ENCODE measurements at regions not wholly inside any gene's neighbourhood (a gene's known extent, or its start where the extent isn't known, plus 50 kb on each side); places are given as distances from the start of the nearest gene placed in this dataset.

GRCh38 chr4:136873555-136873954 is 658.7 kb downstream of the PCDH18 start:
- no peak overlapping the region for H3K4me2 ChIP-seq (ENCODE audit: extremely low read depth, insufficient read depth, low read length)
- no peaks in the 10 kb centered on the region for H3K4me1 ChIP-seq (ENCODE audit: control insufficient read depth, extremely low read depth, insufficient read depth, low read length)
- no peaks in the 10 kb centered on the region for H3K79me2 ChIP-seq (ENCODE audit: control insufficient read depth, insufficient read depth, low read length)
- no peak for DNase-seq (ENCODE audit: low read depth in 2 of 2)
- TF ChIP-seq EZH2 (IDR thresholded peaks at IDR 0.05; ENCODE audit: low read length, missing control alignments) = no peak
- no peak for TF ChIP-seq CTCF (conservative IDR thresholded peaks at IDR 0.05 in 1 of 2, IDR thresholded peaks at IDR 0.05 in 1 of 2; ENCODE audit: low read depth in 1 of 2, low read length in 2 of 2)
- H4K20me1 ChIP-seq (ENCODE audit: control insufficient read depth, extremely low read depth, insufficient read depth, low read length) = no peaks in the 10 kb centered on the region
- H3K9ac ChIP-seq (ENCODE audit: insufficient read depth, low read length) = no peak overlapping the region
- no peaks in the 10 kb centered on the region for H3K9me3 ChIP-seq (ENCODE audit: control insufficient read depth, insufficient read depth, low read depth, low read length)
- no peak overlapping the region for H2AFZ ChIP-seq (ENCODE audit: low read length)
- H3K4me3 ChIP-seq (replicated peaks in 1 of 4; ENCODE audit: control extremely low read depth in 1 of 4, insufficient read depth in 1 of 4, low read depth in 3 of 4, low read length in 4 of 4) = no peak overlapping the region
- H3K27me3 ChIP-seq (ENCODE audit: control insufficient read depth, insufficient read depth, low read length) = no peaks in the 10 kb centered on the region
- H3K36me3 ChIP-seq (ENCODE audit: control insufficient read depth, insufficient read depth, low read length) = no peaks in the 10 kb centered on the region
- no peak overlapping the region for H3K27ac ChIP-seq (ENCODE audit: insufficient read depth, low read length)

GRCh38 chr4:136867465-136867864 is 664.8 kb downstream of the PCDH18 start:
- no peaks in the 10 kb centered on the region for H3K4me1 ChIP-seq (ENCODE audit: control insufficient read depth, extremely low read depth, insufficient read depth, low read length)
- no peak overlapping the region for H3K4me2 ChIP-seq (ENCODE audit: extremely low read depth, insufficient read depth, low read length)
- no peaks in the 10 kb centered on the region for H3K27me3 ChIP-seq (ENCODE audit: control insufficient read depth, insufficient read depth, low read length)
- H3K27ac ChIP-seq (ENCODE audit: insufficient read depth, low read length) = no peak overlapping the region
- H3K79me2 ChIP-seq (ENCODE audit: control insufficient read depth, insufficient read depth, low read length) = no peaks in the 10 kb centered on the region
- H3K36me3 ChIP-seq (ENCODE audit: control insufficient read depth, insufficient read depth, low read length) = no peaks in the 10 kb centered on the region
- no peaks in the 10 kb centered on the region for H4K20me1 ChIP-seq (ENCODE audit: control insufficient read depth, extremely low read depth, insufficient read depth, low read length)
- no peaks in the 10 kb centered on the region for H3K9me3 ChIP-seq (ENCODE audit: control insufficient read depth, insufficient read depth, low read depth, low read length)
- no peak for TF ChIP-seq CTCF (conservative IDR thresholded peaks at IDR 0.05 in 1 of 2, IDR thresholded peaks at IDR 0.05 in 1 of 2; ENCODE audit: low read depth in 1 of 2, low read length in 2 of 2)
- TF ChIP-seq EZH2 (IDR thresholded peaks at IDR 0.05; ENCODE audit: low read length, missing control alignments) = no peak
- no peak overlapping the region for H2AFZ ChIP-seq (ENCODE audit: low read length)
- no peak for DNase-seq (ENCODE audit: low read depth in 2 of 2)
- H3K4me3 ChIP-seq (replicated peaks in 1 of 4; ENCODE audit: control extremely low read depth in 1 of 4, insufficient read depth in 1 of 4, low read depth in 3 of 4, low read length in 4 of 4) = no peak overlapping the region
- no peak overlapping the region for H3K9ac ChIP-seq (ENCODE audit: insufficient read depth, low read length)

GRCh38 chr4:136865526-136865925 is 666.8 kb downstream of the PCDH18 start:
- no peaks in the 10 kb centered on the region for H4K20me1 ChIP-seq (ENCODE audit: control insufficient read depth, extremely low read depth, insufficient read depth, low read length)
- no peak overlapping the region for H3K4me2 ChIP-seq (ENCODE audit: extremely low read depth, insufficient read depth, low read length)
- TF ChIP-seq EZH2 (IDR thresholded peaks at IDR 0.05; ENCODE audit: low read length, missing control alignments) = no peak
- no peak for TF ChIP-seq CTCF (conservative IDR thresholded peaks at IDR 0.05 in 1 of 2, IDR thresholded peaks at IDR 0.05 in 1 of 2; ENCODE audit: low read depth in 1 of 2, low read length in 2 of 2)
- no peak overlapping the region for H3K27ac ChIP-seq (ENCODE audit: insufficient read depth, low read length)
- peak in 1 of 2 donors; percentile 8 for DNase-seq (ENCODE audit: low read depth in 2 of 2)
- no peaks in the 10 kb centered on the region for H3K9me3 ChIP-seq (ENCODE audit: control insufficient read depth, insufficient read depth, low read depth, low read length)
- no peak overlapping the region for H3K4me3 ChIP-seq (replicated peaks in 1 of 4; ENCODE audit: control extremely low read depth in 1 of 4, insufficient read depth in 1 of 4, low read depth in 3 of 4, low read length in 4 of 4)
- H3K79me2 ChIP-seq (ENCODE audit: control insufficient read depth, insufficient read depth, low read length) = no peaks in the 10 kb centered on the region
- no peak overlapping the region for H3K9ac ChIP-seq (ENCODE audit: insufficient read depth, low read length)
- H2AFZ ChIP-seq (ENCODE audit: low read length) = no peak overlapping the region
- H3K27me3 ChIP-seq (ENCODE audit: control insufficient read depth, insufficient read depth, low read length) = no peaks in the 10 kb centered on the region
- no peaks in the 10 kb centered on the region for H3K4me1 ChIP-seq (ENCODE audit: control insufficient read depth, extremely low read depth, insufficient read depth, low read length)
- H3K36me3 ChIP-seq (ENCODE audit: control insufficient read depth, insufficient read depth, low read length) = no peaks in the 10 kb centered on the region

All from fibroblast of lung (primary cell).